G401.6 (cell line): ENCODE measurements at regions not wholly inside any gene's neighbourhood (a gene's known extent, or its start where the extent isn't known, plus 50 kb on each side); places are given as distances from the start of the nearest gene placed in this dataset.
"Not testable (repeated sequence)": the region's sequence is repeated elsewhere in the genome, so short reads cannot be mapped to it uniquely, and the experiment has no call there.

ENCODE experiments used
- FAIRE-seq: peaks from 2 replicates; lab custom pipeline; 2012; peaks lifted over from hg19 to GRCh38; lab: Jason Lieb, UNC

- FAIRE-seq, result no peak
Measured at GRCh38 chr3:159380891-159381290, 579.0 kb downstream of the MFSD1 start.

GRCh38 chr3:159390656-159391212 lies 588.9 kb downstream of the MFSD1 start:
- no peak for FAIRE-seq

- FAIRE-seq, result not testable (repeated sequence)
Measured at GRCh38 chr3:159397683-159398082, 591.0 kb upstream of the IL12A start.

GRCh38 chr3:159401069-159401468 lies 587.6 kb upstream of the IL12A start:
- FAIRE-seq, result no peak

- FAIRE-seq, result not testable (repeated sequence)
Measured at GRCh38 chr3:159409711-159410110, 578.9 kb upstream of the IL12A start.

GRCh38 chr3:159413319-159413718 lies 575.3 kb upstream of the IL12A start:
- FAIRE-seq, result no peak

GRCh38 chr3:159416856-159417255 lies 571.8 kb upstream of the IL12A start:
- no peak for FAIRE-seq

- no peak for FAIRE-seq
Measured at GRCh38 chr3:159417761-159418160, 570.9 kb upstream of the IL12A start.

GRCh38 chr3:159418571-159419526 lies 569.8 kb upstream of the IL12A start:
- FAIRE-seq, result no peak

GRCh38 chr3:159429702-159430101 lies 558.9 kb upstream of the IL12A start:
- no peak for FAIRE-seq

GRCh38 chr3:159432682-159433340 lies 555.8 kb upstream of the IL12A start:
- no peak for FAIRE-seq

GRCh38 chr3:159439346-159439745 lies 549.3 kb upstream of the IL12A start:
- no peak for FAIRE-seq

GRCh38 chr3:159441279-159441678 lies 547.4 kb upstream of the IL12A start:
- FAIRE-seq, result no peak

GRCh38 chr3:159443266-159443665 lies 545.4 kb upstream of the IL12A start:
- FAIRE-seq, result no peak

GRCh38 chr3:159447841-159448240 lies 540.8 kb upstream of the IL12A start:
- no peak for FAIRE-seq

GRCh38 chr3:159448902-159449301 lies 539.7 kb upstream of the IL12A start:
- FAIRE-seq, result no peak

- FAIRE-seq, result no peak
Measured at GRCh38 chr3:159451067-159451466, 537.6 kb upstream of the IL12A start.

GRCh38 chr3:159451482-159451881 lies 537.2 kb upstream of the IL12A start:
- FAIRE-seq, result no peak

GRCh38 chr3:159453036-159453435 lies 535.6 kb upstream of the IL12A start:
- no peak for FAIRE-seq

GRCh38 chr3:159453945-159454344 lies 534.7 kb upstream of the IL12A start:
- no peak for FAIRE-seq

- FAIRE-seq, result no peak
Measured at GRCh38 chr3:159455741-159456181, 532.9 kb upstream of the IL12A start.

GRCh38 chr3:159458010-159458409 lies 530.6 kb upstream of the IL12A start:
- FAIRE-seq, result no peak

- FAIRE-seq, result no peak
Measured at GRCh38 chr3:159458982-159459381, 529.7 kb upstream of the IL12A start.
